K562 (cell line): ENCODE measurements at regions not wholly inside any gene's neighbourhood (a gene's known extent, or its start where the extent isn't known, plus 50 kb on each side); places are given as distances from the start of the nearest gene placed in this dataset.

ENCODE experiments used
- BRF2 ChIP-seq: IDR thresholded peaks from 3 replicates; pipeline ENCODE4 v1.6.1; 2011; ENCODE audit warnings: borderline replicate concordance, mild to moderate bottlenecking; ENCODE audit not compliant: insufficient read length, insufficient read depth
- CBX1 ChIP-seq: sonication (generic); IDR thresholded peaks from 2 replicates; pipeline ENCODE4 v1.6.1; 2016; ENCODE audit warnings: antibody characterized with exemption, low read depth, mild to moderate bottlenecking
- KAT8 ChIP-seq: fragments of 450-650 bp; IDR thresholded peaks from 2 replicates; pipeline ENCODE4 v1.6.1; 2016; ENCODE audit warnings: low read depth, mild to moderate bottlenecking
- PPARD ChIP-seq: fragments of 250-450 bp; sonication (Bioruptor Pico); IDR thresholded peaks from 2 replicates; pipeline ENCODE4 v1.8.0; 2022; ENCODE audit warnings: inconsistent platforms, mild to moderate bottlenecking, moderate library complexity
- SRF ChIP-seq, 2 experiments: fragments of 250-450, 450-650 bp in 1 of 2; sonication (Bioruptor Pico) in 1 of 2; sonication (generic) in 1 of 2; formaldehyde crosslinking; IDR thresholded peaks; 2 replicates each; pipeline versions ENCODE4 v1.5.0 to v1.5.1; 2020 to 2022; ENCODE audit warnings: mild to moderate bottlenecking in 1 of 2, missing genetic modification reagents in 1 of 2
- TFAM ChIP-seq: fragments of 250-450 bp; sonication (Bioruptor Pico); conservative IDR thresholded peaks from 2 replicates; pipeline ENCODE4 v1.5.0; 2021; ENCODE audit warnings: mild to moderate bottlenecking, moderate library complexity
- ZNF282 ChIP-seq: sonication (generic); formaldehyde crosslinking; IDR thresholded peaks from 2 replicates; pipeline ENCODE4 v1.8.1; 2023; ENCODE audit warnings: missing genetic modification reagents
- ZNF407 ChIP-seq: fragments of 450-650 bp; IDR thresholded peaks from 2 replicates; pipeline ENCODE4 v1.6.1; 2016; ENCODE audit warnings: low read depth

GRCh38 chr4:135256111-135256510 lies 1054.5 kb upstream of the PABPC4L start (continued):
- no peak for TF ChIP-seq ZNF407
- TF ChIP-seq CBX1, result no peak
- TF ChIP-seq ZNF282 (CRISPR knock-in tag), result no peak
- no peak for TF ChIP-seq SRF (CRISPR knock-in tag; IDR thresholded peaks at IDR 0.05)
- no peak for TF ChIP-seq BRF2
- no peak for TF ChIP-seq PPARD (CRISPR knock-in tag)
- no peak for TF ChIP-seq TFAM (CRISPR knock-in tag)
- TF ChIP-seq KAT8, result no peak
